GM10266 (cell line): ENCODE measurements at regions not wholly inside any gene's neighbourhood (a gene's known extent, or its start where the extent isn't known, plus 50 kb on each side); places are given as distances from the start of the nearest gene placed in this dataset.

ENCODE experiments used
- DNase-seq: peaks from one replicate; pipeline ENCODE4 v3.0.0; 2012; ENCODE audit errors: extremely low spot score
- TF ChIP-seq, protein P1 (sequence below): IDR thresholded peaks from 2 replicates; pipeline ENCODE4 v1.5.1; 2012; ENCODE audit warnings: mild to moderate bottlenecking, low read depth; ENCODE audit not compliant: control insufficient read depth, insufficient read depth; ENCODE audit errors: missing control alignments

DNA sequence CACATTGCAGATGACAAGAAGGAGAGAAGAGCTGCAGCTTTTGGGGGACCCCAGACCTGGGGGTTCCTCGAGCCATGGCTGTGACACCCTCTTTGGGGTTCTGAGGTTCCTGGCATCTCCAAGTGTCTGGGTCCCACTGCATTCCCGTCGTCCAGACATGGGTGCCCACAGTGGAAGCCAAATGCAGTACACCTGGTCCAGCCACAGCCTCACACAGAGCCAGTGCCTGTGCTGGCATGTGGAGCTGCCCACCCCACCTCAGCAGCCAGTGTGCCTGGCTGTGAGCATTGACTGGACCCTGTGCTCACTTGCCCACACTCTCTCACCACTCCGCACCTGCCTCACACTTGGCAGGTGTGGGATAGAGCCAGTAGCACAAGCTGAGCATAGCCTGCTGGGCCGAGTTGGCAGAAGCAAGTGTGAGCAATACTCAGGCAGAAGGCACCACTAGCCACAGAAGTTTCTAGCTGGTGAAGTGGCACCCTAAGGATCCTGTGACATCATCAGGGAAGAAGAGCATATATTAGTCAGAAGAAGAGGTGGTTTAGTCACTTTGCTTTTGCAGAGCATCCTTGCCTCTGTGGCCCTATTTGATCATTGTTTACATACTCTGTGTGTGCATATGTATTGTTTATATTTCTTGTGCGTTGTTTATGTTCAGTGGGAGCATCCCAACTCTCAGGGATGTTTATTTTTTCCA lies 65.0 kb upstream of the MAGEB2 start:
- TF ChIP-seq, protein P1, sequence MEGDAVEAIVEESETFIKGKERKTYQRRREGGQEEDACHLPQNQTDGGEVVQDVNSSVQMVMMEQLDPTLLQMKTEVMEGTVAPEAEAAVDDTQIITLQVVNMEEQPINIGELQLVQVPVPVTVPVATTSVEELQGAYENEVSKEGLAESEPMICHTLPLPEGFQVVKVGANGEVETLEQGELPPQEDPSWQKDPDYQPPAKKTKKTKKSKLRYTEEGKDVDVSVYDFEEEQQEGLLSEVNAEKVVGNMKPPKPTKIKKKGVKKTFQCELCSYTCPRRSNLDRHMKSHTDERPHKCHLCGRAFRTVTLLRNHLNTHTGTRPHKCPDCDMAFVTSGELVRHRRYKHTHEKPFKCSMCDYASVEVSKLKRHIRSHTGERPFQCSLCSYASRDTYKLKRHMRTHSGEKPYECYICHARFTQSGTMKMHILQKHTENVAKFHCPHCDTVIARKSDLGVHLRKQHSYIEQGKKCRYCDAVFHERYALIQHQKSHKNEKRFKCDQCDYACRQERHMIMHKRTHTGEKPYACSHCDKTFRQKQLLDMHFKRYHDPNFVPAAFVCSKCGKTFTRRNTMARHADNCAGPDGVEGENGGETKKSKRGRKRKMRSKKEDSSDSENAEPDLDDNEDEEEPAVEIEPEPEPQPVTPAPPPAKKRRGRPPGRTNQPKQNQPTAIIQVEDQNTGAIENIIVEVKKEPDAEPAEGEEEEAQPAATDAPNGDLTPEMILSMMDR, result no peak

DNA sequence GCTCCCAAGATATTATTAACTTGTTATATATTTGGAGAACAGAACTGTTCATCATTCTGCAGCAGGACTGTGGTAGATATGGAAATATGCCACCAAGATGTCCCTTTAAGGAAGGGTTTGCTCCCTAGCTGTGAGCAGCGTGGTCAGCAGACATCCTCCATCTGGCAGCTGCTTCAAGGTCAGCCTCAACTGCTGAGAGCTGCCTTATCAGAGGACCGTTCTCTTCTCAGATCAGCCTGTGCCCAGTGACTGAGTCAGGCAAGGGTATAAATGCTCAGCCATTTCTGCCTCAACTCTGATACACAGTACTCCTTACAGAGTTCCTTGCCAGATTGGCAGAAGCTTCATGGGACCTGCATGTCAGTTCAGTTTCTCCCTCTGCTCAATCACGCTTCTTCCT lies 63.4 kb upstream of the MAGEB2 start:
- TF ChIP-seq, protein P1, result no peak

More for the DNA sequence above, 65.0 kb upstream of the MAGEB2 start:
- DNase-seq, result no peak

DNA sequence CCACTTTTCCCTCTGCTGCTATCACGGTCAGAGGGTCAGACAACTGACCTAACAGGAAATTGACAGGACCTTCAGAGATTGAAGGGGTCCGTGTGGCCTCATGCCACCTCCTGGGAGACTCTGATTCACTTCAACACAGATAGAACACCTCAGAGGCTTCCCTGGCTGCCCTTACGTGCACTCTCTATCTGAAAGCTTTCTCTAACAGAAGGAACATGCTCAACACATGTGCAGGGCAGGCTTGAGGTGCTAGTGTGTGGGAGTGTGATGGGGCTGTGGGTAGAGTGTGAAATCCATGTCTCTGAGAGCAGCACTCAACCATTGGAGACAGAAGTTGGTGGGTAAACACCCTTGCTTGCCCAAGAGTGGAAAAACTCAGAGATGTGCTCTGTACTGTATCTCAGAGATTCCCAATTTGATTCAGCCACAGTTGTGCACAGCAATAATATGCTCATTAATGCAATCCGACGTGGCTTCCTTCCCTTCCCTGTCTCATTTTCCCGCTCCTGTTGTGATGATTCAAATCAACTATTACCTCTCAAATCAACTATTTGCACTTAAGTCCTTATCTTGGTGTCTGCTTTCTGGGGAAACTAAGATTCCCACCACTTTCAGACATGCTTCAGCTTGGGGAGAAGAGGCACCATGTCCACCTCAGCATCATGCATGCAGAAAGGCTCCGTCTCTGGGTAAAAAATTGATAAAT lies 62.0 kb upstream of the MAGEB2 start:
- TF ChIP-seq, protein P1, result no peak
- DNase-seq, result no peak

More for the DNA sequence above, 63.4 kb upstream of the MAGEB2 start:
- no peak for DNase-seq

DNA sequence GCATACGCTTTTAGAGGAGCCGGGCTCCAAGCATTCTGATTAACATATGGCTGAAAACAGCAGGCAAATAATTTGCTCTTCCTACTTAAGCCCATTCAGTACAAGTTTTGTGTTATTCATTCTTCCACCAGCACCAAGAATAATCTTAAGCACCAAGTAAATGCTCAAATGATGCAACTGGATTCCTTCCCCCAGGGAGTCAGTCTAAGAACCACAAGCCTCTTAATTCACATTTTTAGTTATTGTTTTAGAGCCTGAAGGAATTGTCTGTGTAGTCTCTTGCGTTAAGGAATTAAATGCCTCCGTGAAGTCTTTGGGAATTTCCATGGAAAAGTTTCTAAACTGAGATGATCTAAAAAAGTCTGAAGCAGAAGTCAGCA lies 61.5 kb upstream of the MAGEB2 start:
- no peak for DNase-seq
- TF ChIP-seq, protein P1, result no peak

DNA sequence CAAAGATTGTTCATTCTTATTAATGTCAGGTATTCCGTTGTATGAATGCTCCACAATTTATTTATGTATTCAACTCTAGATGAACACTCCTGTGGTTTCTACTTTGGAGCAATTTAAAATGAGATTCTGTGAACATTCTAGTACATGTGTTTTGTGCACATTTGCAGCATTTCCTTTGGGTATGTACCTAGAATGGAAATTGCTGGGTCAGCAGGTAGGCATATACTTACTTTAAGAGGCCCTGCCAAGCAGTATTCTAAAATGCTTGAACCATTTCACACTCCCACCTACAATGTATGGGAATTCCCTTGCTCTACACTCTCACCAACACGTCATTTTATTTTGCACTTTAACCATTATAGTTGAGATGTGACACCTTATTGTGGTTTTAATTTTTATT lies 59.4 kb upstream of the MAGEB2 start:
- no peak for DNase-seq
- TF ChIP-seq, protein P1, result no peak

DNA sequence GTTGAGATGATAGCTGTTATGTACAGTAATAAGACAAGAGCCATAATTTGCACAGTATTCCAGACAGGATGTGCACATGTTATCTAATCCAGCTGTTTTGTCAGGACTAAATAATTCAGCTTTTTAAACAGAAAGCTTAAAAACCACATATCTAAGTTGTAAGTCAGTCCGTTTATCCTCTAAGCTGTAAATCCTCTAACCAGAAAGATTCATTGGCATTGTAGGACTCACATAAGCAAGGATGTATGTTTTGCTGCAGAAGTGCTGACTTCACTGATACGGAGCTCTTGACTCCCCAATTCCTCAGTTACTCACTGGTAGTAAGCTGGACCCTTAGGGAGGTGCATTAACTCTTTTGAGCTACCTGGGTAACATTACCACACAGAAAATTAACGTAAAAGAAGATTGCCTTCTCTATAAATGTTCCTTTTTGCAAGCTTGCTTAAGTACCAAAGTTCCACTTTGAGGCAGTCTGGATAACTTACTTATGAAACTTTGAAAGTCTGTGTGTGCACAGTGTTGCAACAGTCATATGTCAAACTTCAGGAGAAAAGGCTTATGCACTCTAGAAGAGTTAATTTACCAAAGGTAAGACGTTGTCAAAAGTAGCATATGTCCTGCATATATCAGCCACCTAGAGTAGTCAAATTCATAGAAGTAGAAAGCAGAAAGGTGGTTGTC lies 58.3 kb upstream of the MAGEB2 start:
- TF ChIP-seq, protein P1, result no peak
- DNase-seq, result no peak
